SK-N-SH treated with all-trans-retinoic acid at 6 μM for 48 hours (cell line): ENCODE measurements at regions not wholly inside any gene's neighbourhood (a gene's known extent, or its start where the extent isn't known, plus 50 kb on each side); places are given as distances from the start of the nearest gene placed in this dataset.

ENCODE experiments used
- ATAC-seq: fragments of 200-7000 bp; cut with Tn5 transposase; 3 replicates; pipeline ENCODE4 v1.9.1; 2020; ENCODE audit warnings: mild to moderate bottlenecking, moderate library complexity
- ARNTL ChIP-seq: fragments of 450-650 bp; formaldehyde crosslinking; IDR thresholded peaks from 2 replicates; pipeline ENCODE4 v1.5.0; 2020; ENCODE audit warnings: low read depth, mild to moderate bottlenecking, moderate library complexity, borderline replicate concordance
- BACH2 ChIP-seq: fragments of 250-450 bp; sonication (Bioruptor Pico); IDR thresholded peaks from 2 replicates; pipeline ENCODE4 v1.9.0; 2021; ENCODE audit warnings: mild to moderate bottlenecking, borderline replicate concordance
- CSDC2 ChIP-seq: fragments of 250-450 bp; sonication (Bioruptor Pico); IDR thresholded peaks from 2 replicates; pipeline ENCODE4 v1.5.0; 2020; ENCODE audit warnings: mild to moderate bottlenecking, moderate library complexity
- ESRRG ChIP-seq: fragments of 250-450 bp; sonication (Bioruptor Pico); IDR thresholded peaks from 2 replicates; pipeline ENCODE4 v1.6.1; 2021; ENCODE audit warnings: mild to moderate bottlenecking
- GLIS3 ChIP-seq: fragments of 250-450 bp; sonication (Bioruptor Pico); IDR thresholded peaks from 2 replicates; pipeline ENCODE4 v1.5.0; 2020; ENCODE audit warnings: mild to moderate bottlenecking, moderate library complexity
- ISL1 ChIP-seq: fragments of 250-450 bp; sonication (Bioruptor Pico); IDR thresholded peaks from 2 replicates; pipeline ENCODE4 v2.1.2; 2022; ENCODE audit warnings: mild to moderate bottlenecking, moderate library complexity
- OSR1 ChIP-seq: fragments of 250-450 bp; sonication (Bioruptor Pico); IDR thresholded peaks from 2 replicates; pipeline ENCODE4 v1.8.0; 2022; ENCODE audit warnings: moderate library complexity, mild to moderate bottlenecking, inconsistent platforms
- PPARA ChIP-seq: fragments of 250-450 bp; sonication (Bioruptor Pico); IDR thresholded peaks from 2 replicates; pipeline ENCODE4 v1.5.0; 2020; ENCODE audit warnings: mild to moderate bottlenecking, borderline replicate concordance
- RARB ChIP-seq: fragments of 250-450 bp; sonication (Bioruptor Pico); IDR thresholded peaks from 2 replicates; pipeline ENCODE4 v1.8.0; 2021; ENCODE audit warnings: mild to moderate bottlenecking, moderate library complexity
- SNAI2 ChIP-seq: fragments of 250-450 bp; sonication (Bioruptor Pico); IDR thresholded peaks from 2 replicates; pipeline ENCODE4 v1.5.0; 2020; ENCODE audit warnings: mild to moderate bottlenecking, moderate library complexity
- TCF4 ChIP-seq: fragments of 250-450 bp; sonication (Bioruptor Pico); IDR thresholded peaks from 2 replicates; pipeline ENCODE4 v1.8.0; 2021; ENCODE audit warnings: mild to moderate bottlenecking, moderate library complexity, borderline replicate concordance
- TOX ChIP-seq: fragments of 250-450 bp; sonication (Bioruptor Pico); IDR thresholded peaks from 2 replicates; pipeline ENCODE4 v1.8.0; 2021; ENCODE audit warnings: mild to moderate bottlenecking, moderate library complexity, borderline replicate concordance
- ZC3H10 ChIP-seq: fragments of 250-450 bp; sonication (Bioruptor Pico); IDR thresholded peaks from 2 replicates; pipeline ENCODE4 v1.5.1; 2021; ENCODE audit warnings: mild to moderate bottlenecking, moderate library complexity
- ZNF565 ChIP-seq: fragments of 450-650 bp; formaldehyde crosslinking; conservative IDR thresholded peaks from 2 replicates; pipeline ENCODE4 v1.5.0; 2020; ENCODE audit warnings: low read depth, mild to moderate bottlenecking, moderate library complexity
- ZNF70 ChIP-seq: fragments of 450-650 bp; formaldehyde crosslinking; IDR thresholded peaks from 2 replicates; pipeline ENCODE4 v1.5.0; 2020; ENCODE audit warnings: mild to moderate bottlenecking, moderate library complexity
- TF ChIP-seq, protein P1 (sequence below): fragments of 250-450 bp; sonication (Bioruptor Pico); IDR thresholded peaks from 2 replicates; pipeline ENCODE4 v1.8.0; 2021; ENCODE audit warnings: low read depth, mild to moderate bottlenecking, moderate library complexity, borderline replicate concordance
- TF ChIP-seq, protein P2 (sequence below): fragments of 250-450 bp; sonication (Bioruptor Pico); IDR thresholded peaks from 2 replicates; pipeline ENCODE4 v1.5.1; 2020; ENCODE audit warnings: low read depth, mild to moderate bottlenecking, moderate library complexity
- TF ChIP-seq, protein P3 (sequence below): fragments of 250-450 bp; sonication (Bioruptor Pico); IDR thresholded peaks from 2 replicates; pipeline ENCODE4 v1.5.1; 2021; ENCODE audit warnings: mild to moderate bottlenecking, moderate library complexity
- TF ChIP-seq, protein P4 (sequence below): fragments of 250-450 bp; sonication (Bioruptor Pico); IDR thresholded peaks from 2 replicates; pipeline ENCODE4 v1.5.0; 2020; ENCODE audit warnings: mild to moderate bottlenecking, moderate library complexity

DNA sequence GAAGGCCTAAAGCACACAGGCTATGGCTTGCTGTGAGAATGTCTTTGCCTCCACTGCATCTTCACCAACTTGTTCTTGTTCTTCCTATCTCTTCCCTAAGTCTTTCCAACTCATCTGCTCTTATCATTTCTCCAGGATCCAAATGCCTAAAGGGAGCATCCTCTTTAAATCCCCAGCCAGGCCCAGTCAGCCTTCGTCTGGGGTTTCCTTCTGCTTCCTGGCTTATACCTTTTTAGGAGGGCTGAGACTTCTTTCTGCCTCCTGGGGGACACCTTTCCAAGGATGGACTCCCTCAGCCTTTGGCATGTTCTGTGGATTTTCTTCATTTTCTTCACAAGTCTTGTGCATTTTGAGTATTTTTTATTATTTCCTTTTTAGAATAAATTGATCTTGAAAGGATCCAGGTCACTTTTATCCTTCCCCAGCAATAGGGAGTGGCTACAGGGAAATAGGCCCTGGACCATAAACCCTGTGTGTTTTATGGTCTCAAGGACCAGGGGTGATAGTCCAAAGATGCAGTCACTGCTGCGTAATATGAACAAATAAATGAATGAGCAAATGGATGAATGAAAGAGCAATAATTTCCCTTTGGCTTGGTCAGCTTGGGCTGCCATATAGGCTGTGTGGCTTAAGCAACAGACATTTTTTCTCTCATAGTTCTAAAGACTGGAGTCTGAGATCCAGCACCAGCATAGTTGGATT lies 122.1 kb upstream of the LRIG1 start:
- TF ChIP-seq CSDC2 (CRISPR knock-in tag) = no peak
- TF ChIP-seq SNAI2 (CRISPR knock-in tag) = no peak
- TF ChIP-seq, protein P1, sequence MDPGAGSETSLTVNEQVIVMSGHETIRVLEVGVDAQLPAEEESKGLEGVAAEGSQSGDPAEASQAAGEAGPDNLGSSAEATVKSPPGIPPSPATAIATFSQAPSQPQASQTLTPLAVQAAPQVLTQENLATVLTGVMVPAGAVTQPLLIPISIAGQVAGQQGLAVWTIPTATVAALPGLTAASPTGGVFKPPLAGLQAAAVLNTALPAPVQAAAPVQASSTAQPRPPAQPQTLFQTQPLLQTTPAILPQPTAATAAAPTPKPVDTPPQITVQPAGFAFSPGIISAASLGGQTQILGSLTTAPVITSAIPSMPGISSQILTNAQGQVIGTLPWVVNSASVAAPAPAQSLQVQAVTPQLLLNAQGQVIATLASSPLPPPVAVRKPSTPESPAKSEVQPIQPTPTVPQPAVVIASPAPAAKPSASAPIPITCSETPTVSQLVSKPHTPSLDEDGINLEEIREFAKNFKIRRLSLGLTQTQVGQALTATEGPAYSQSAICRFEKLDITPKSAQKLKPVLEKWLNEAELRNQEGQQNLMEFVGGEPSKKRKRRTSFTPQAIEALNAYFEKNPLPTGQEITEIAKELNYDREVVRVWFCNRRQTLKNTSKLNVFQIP (CRISPR knock-in tag) = no peak
- TF ChIP-seq, protein P2, sequence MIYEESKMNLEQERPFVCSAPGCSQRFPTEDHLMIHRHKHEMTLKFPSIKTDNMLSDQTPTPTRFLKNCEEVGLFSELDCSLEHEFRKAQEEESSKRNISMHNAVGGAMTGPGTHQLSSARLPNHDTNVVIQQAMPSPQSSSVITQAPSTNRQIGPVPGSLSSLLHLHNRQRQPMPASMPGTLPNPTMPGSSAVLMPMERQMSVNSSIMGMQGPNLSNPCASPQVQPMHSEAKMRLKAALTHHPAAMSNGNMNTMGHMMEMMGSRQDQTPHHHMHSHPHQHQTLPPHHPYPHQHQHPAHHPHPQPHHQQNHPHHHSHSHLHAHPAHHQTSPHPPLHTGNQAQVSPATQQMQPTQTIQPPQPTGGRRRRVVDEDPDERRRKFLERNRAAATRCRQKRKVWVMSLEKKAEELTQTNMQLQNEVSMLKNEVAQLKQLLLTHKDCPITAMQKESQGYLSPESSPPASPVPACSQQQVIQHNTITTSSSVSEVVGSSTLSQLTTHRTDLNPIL (CRISPR knock-in tag) = no peak
- ATAC-seq = no peak

DNA sequence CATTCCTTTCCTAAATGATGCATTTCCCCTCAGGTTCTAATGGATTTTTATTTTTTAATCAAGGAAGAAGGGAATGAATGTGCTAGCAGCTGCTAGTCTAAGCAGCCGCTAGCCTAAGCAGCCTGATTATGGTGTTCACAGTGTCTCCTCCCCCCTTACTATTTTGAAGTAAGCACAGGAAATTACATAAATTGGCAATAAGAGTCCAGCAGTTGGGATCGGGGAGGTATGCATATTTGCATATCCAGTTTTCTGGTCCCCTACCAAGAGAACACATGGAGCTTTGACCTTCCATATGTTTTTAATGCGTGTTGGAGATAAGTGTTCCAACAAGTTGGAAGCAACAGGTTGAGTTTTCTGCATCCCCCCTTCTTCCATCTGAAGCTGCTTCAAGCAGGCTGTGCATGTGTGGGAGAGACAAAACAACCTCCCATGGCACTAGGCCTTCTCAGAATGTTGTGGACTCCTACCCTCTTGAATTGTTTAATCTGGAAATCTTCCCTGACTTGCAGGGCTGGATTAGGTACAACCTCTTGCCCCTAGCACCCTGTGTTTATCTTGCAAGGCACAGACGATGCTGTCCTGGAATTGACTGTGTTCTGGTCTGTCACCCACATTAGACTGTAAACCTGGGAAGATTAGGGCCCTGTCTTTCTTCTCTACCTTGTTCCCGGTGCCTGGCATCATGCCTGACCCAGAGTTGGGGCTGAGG lies 124.8 kb upstream of the LRIG1 start:
- TF ChIP-seq ISL1 (no peak), ZC3H10 (CRISPR knock-in tag) (no peak), ESRRG (CRISPR knock-in tag) (no peak), TCF4 (CRISPR knock-in tag) (no peak), PPARA (CRISPR knock-in tag) (no peak), ZNF70 (CRISPR knock-in tag) (no peak), SNAI2 (CRISPR knock-in tag) (no peak), BACH2 (CRISPR knock-in tag) (no peak), ZNF565 (CRISPR knock-in tag) (no peak), CSDC2 (CRISPR knock-in tag) (no peak), GLIS3 (CRISPR knock-in tag) (no peak), OSR1 (CRISPR knock-in tag) (no peak)
- TF ChIP-seq, protein P3, sequence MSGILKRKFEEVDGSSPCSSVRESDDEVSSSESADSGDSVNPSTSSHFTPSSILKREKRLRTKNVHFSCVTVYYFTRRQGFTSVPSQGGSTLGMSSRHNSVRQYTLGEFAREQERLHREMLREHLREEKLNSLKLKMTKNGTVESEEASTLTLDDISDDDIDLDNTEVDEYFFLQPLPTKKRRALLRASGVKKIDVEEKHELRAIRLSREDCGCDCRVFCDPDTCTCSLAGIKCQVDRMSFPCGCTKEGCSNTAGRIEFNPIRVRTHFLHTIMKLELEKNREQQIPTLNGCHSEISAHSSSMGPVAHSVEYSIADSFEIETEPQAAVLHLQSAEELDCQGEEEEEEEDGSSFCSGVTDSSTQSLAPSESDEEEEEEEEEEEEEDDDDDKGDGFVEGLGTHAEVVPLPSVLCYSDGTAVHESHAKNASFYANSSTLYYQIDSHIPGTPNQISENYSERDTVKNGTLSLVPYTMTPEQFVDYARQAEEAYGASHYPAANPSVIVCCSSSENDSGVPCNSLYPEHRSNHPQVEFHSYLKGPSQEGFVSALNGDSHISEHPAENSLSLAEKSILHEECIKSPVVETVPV (CRISPR knock-in tag) = no peak
- TF ChIP-seq, protein P4, sequence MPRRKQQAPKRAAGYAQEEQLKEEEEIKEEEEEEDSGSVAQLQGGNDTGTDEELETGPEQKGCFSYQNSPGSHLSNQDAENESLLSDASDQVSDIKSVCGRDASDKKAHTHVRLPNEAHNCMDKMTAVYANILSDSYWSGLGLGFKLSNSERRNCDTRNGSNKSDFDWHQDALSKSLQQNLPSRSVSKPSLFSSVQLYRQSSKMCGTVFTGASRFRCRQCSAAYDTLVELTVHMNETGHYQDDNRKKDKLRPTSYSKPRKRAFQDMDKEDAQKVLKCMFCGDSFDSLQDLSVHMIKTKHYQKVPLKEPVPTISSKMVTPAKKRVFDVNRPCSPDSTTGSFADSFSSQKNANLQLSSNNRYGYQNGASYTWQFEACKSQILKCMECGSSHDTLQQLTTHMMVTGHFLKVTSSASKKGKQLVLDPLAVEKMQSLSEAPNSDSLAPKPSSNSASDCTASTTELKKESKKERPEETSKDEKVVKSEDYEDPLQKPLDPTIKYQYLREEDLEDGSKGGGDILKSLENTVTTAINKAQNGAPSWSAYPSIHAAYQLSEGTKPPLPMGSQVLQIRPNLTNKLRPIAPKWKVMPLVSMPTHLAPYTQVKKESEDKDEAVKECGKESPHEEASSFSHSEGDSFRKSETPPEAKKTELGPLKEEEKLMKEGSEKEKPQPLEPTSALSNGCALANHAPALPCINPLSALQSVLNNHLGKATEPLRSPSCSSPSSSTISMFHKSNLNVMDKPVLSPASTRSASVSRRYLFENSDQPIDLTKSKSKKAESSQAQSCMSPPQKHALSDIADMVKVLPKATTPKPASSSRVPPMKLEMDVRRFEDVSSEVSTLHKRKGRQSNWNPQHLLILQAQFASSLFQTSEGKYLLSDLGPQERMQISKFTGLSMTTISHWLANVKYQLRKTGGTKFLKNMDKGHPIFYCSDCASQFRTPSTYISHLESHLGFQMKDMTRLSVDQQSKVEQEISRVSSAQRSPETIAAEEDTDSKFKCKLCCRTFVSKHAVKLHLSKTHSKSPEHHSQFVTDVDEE (CRISPR knock-in tag) = no peak
- ATAC-seq = no peak

DNA sequence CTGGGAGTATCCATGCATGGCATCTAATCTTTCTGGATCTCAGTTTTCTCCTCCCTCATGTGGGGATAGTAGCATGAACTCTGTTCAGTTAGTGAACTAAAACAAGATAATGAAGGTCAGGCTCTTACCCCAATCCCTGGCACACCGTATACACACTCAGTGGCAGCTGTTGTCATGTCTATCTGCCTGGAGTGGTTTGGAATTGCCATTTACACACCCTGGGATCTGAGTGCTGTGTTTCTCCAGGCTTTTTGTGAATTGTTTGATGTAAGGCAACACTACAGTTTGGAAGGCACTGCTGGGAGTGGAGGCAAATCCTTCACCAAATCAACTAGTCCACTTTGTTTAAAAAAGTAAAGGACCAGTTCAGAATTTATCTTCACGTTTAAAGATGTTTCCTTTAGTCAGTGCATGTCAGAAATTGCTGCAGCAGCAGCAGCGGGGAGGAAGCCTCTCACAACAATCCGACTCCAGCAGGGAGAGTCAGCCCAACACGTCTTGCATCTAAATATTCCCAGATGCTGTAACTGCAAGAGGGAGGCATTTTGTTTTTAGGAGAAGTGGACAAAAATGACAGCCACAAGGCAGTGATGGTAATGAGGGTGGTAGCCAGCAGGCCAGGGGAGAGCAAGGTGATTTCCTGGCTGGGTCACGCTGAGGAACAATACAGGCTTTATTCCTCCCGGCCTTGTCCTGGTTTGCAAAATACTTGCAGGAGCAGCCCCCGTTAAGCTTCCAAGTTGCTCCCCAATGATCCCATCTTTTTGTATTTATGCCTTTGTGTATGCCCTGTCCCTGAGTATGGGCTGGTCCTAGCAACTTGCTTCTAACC lies 128.5 kb upstream of the LRIG1 start:
- ATAC-seq = no peak
- TF ChIP-seq RARB (CRISPR knock-in tag) = no peak
- TF ChIP-seq, protein P1 (CRISPR knock-in tag) = no peak
- TF ChIP-seq CSDC2 (CRISPR knock-in tag) = no peak
- no peak for TF ChIP-seq SNAI2 (CRISPR knock-in tag)
- no peak for TF ChIP-seq ARNTL
- no peak for TF ChIP-seq GLIS3 (CRISPR knock-in tag)
- TF ChIP-seq TOX (CRISPR knock-in tag) = no peak
